H1 (cell line): ENCODE measurements at regions not wholly inside any gene's neighbourhood (a gene's known extent, or its start where the extent isn't known, plus 50 kb on each side); places are given as distances from the start of the nearest gene placed in this dataset.

Experiments used
- CTCF ChIA-PET: fragments of 300-600 bp; sonication (Branson Sonifier 250); formaldehyde crosslinking; loops from one replicate; lab custom pipeline; 2021; ENCODE audit not compliant: partially characterized antibody; lab: Charles Lee
- POLR2A ChIA-PET: fragments of 300-600 bp; sonication (Branson Sonifier 250); formaldehyde crosslinking; loops from one replicate; lab custom pipeline; 2021; ENCODE audit warnings: inconsistent platforms; ENCODE audit not compliant: partially characterized antibody; lab: Charles Lee
- DNase-seq, 2 experiments: peaks; one replicate each; pipeline versions ENCODE4 v3.0.0 to v3.0.0-alpha.2; 2010 to 2022; ENCODE audit warnings: low spot score in 2 of 2, low read depth in 1 of 2, mixed read lengths in 1 of 2
- FAIRE-seq: peaks from 2 replicates; lab custom pipeline; 2011; peaks lifted over from hg19 to GRCh38; lab: Jason Lieb, UNC
- H2AFZ ChIP-seq: 2 replicates; pipeline ENCODE4 v1.8.1; 2012; ENCODE audit warnings: low read length, inconsistent platforms
- H2AK5ac ChIP-seq: 2 replicates; pipeline ENCODE4 v1.6.1; 2013; ENCODE audit warnings: low read depth, low read length
- H2BK120ac ChIP-seq: replicated peaks from 2 replicates; pipeline ENCODE3; 2013; ENCODE audit warnings: low read depth, low read length, inconsistent platforms
- H2BK12ac ChIP-seq: 2 replicates; pipeline ENCODE4 v1.6.1; 2013; ENCODE audit warnings: low read depth, low read length
- H2BK15ac ChIP-seq: 2 replicates; pipeline ENCODE4 v1.6.1; 2013; ENCODE audit warnings: low read length
- H2BK20ac ChIP-seq: 2 replicates; pipeline ENCODE4 v1.6.1; 2013; ENCODE audit warnings: low read length
- H2BK5ac ChIP-seq: 2 replicates; pipeline ENCODE4 v1.6.1; 2013; ENCODE audit warnings: low read depth, low read length
- H3K14ac ChIP-seq: 2 replicates; pipeline ENCODE4 v1.6.1; 2013; ENCODE audit warnings: inconsistent platforms; ENCODE audit not compliant: insufficient read length
- H3K18ac ChIP-seq: 2 replicates; pipeline ENCODE4 v1.6.1; 2013; ENCODE audit warnings: low read length; ENCODE audit errors: extremely low read depth
- H3K23ac ChIP-seq: 2 replicates; pipeline ENCODE4 v1.6.1; 2013; ENCODE audit warnings: inconsistent platforms; ENCODE audit not compliant: insufficient read length
- H3K23me2 ChIP-seq: 2 replicates; pipeline ENCODE4 v1.6.1; 2013; ENCODE audit warnings: low read depth, low read length
- H3K27ac ChIP-seq: 2 replicates; pipeline ENCODE4 v1.6.1; 2011; ENCODE audit warnings: low read depth, low read length, inconsistent platforms
- H3K27me3 ChIP-seq, 4 experiments: replicated peaks in 1 of 4; 1 replicate in 1 of 4; 2 replicates in 3 of 4; pipeline versions ENCODE4 v1.6.1 to v1.8.1; 2011 to 2013; ENCODE audit warnings: low read length in 3 of 4, mild to moderate bottlenecking in 3 of 4, inconsistent platforms in 2 of 4, mixed read lengths in 2 of 4, moderate library complexity in 1 of 4; ENCODE audit not compliant: control insufficient read depth in 3 of 4, insufficient read depth in 3 of 4; ENCODE audit errors: extremely low read depth in 1 of 4
- H3K36me3 ChIP-seq, 4 experiments: 2 replicates each; pipeline versions ENCODE4 v1.6.1 to v1.8.1; 2011 to 2013; ENCODE audit warnings: mild to moderate bottlenecking in 4 of 4, low read length in 3 of 4, moderate library complexity in 2 of 4, control low read depth in 1 of 4, inconsistent platforms in 1 of 4; ENCODE audit not compliant: insufficient read depth in 4 of 4, control insufficient read depth in 2 of 4
- H3K4ac ChIP-seq: replicated peaks from 2 replicates; pipeline ENCODE3; 2013; ENCODE audit warnings: low read length, low read depth, mixed read lengths, inconsistent platforms; ENCODE audit not compliant: insufficient read length
- H3K4me1 ChIP-seq, 4 experiments: replicated peaks in 1 of 4; 1 replicate in 1 of 4; 2 replicates in 3 of 4; pipeline versions ENCODE4 v1.6.1 to v1.8.1; 2011 to 2013; ENCODE audit warnings: low read length in 3 of 4, inconsistent platforms in 2 of 4, mixed read lengths in 1 of 4; ENCODE audit not compliant: insufficient read depth in 4 of 4, control insufficient read depth in 3 of 4
- H3K4me2 ChIP-seq, 2 experiments: 2 replicates each; pipeline versions ENCODE4 v1.6.1 to v1.8.1; 2011 to 2013; ENCODE audit warnings: low read depth in 2 of 2, low read length in 2 of 2, control low read depth in 1 of 2, inconsistent platforms in 1 of 2, mild to moderate bottlenecking in 1 of 2; ENCODE audit not compliant: insufficient read depth in 1 of 2
- H3K4me3 ChIP-seq, 4 experiments: fragments of 200-600, 300-600 bp in 1 of 4; sonication (generic), shearing (Covaris generic), sonication (Bioruptor Twin) in 1 of 4; 2 replicates each; pipeline versions ENCODE4 v1.5.1 to v1.8.1; 2011 to 2016; ENCODE audit warnings: low read length in 4 of 4, low read depth in 3 of 4, control low read depth in 2 of 4, inconsistent platforms in 2 of 4, mild to moderate bottlenecking in 2 of 4, mixed read lengths in 1 of 4, moderate library complexity in 1 of 4; ENCODE audit not compliant: insufficient read depth in 2 of 4; ENCODE audit errors: extremely low read depth in 1 of 4
- H3K56ac ChIP-seq: replicated peaks from 2 replicates; pipeline ENCODE3; 2013; ENCODE audit warnings: low read depth, mild to moderate bottlenecking, mixed read lengths, low read length, inconsistent platforms; ENCODE audit not compliant: insufficient read length
- H3K79me1 ChIP-seq: 2 replicates; pipeline ENCODE4 v1.6.1; 2013; ENCODE audit warnings: low read depth, low read length, control low read depth
- H3K79me2 ChIP-seq, 2 experiments: 2 replicates each; pipeline versions ENCODE4 v1.6.1 to v1.8.1; 2012 to 2013; ENCODE audit warnings: low read length in 2 of 2, mild to moderate bottlenecking in 2 of 2, inconsistent platforms in 1 of 2; ENCODE audit not compliant: insufficient read depth in 2 of 2, control insufficient read depth in 1 of 2
- H3K9ac ChIP-seq, 4 experiments: replicated peaks in 1 of 4; 1 replicate in 1 of 4; 2 replicates in 3 of 4; pipeline versions ENCODE4 v1.6.1 to v1.8.1; 2011 to 2013; ENCODE audit warnings: low read depth in 3 of 4, low read length in 3 of 4, control low read depth in 2 of 4, mild to moderate bottlenecking in 2 of 4, moderate library complexity in 2 of 4, inconsistent platforms in 1 of 4; ENCODE audit errors: extremely low read depth in 1 of 4
- H3K9me3 ChIP-seq, 2 experiments: 2 replicates each; pipeline versions ENCODE4 v1.6.1 to v1.8.1; 2012 to 2013; ENCODE audit warnings: mild to moderate bottlenecking in 2 of 2, moderate library complexity in 2 of 2, control low read depth in 1 of 2, inconsistent platforms in 1 of 2, low read depth in 1 of 2, low read length in 1 of 2, mixed read lengths in 1 of 2; ENCODE audit not compliant: insufficient read depth in 2 of 2
- H4K20me1 ChIP-seq, 2 experiments: replicated peaks in 1 of 2; 2 replicates each; pipeline versions ENCODE3 to v1.8.1; 2011 to 2013; ENCODE audit warnings: inconsistent platforms in 2 of 2, low read length in 2 of 2, mild to moderate bottlenecking in 1 of 2; ENCODE audit not compliant: insufficient read depth in 2 of 2, control insufficient read depth in 1 of 2
- H4K5ac ChIP-seq: 2 replicates; pipeline ENCODE4 v1.6.1; 2013; ENCODE audit warnings: low read length, low read depth, mixed read lengths, inconsistent platforms; ENCODE audit not compliant: insufficient read length
- H4K8ac ChIP-seq: 2 replicates; pipeline ENCODE4 v1.8.0; 2013; ENCODE audit warnings: mild to moderate bottlenecking, moderate library complexity, low read length, inconsistent platforms; ENCODE audit not compliant: insufficient read depth; ENCODE audit errors: extremely low read depth
- H4K91ac ChIP-seq: replicated peaks from 2 replicates; pipeline ENCODE3; 2013; ENCODE audit warnings: low read length, mixed read lengths, inconsistent platforms; ENCODE audit not compliant: insufficient read length
- BRCA1 ChIP-seq: IDR thresholded peaks from 2 replicates; pipeline ENCODE4 v1.6.1; 2012; ENCODE audit warnings: low read depth, low read length, improper control_type of control experiment
- EGR1 ChIP-seq: IDR thresholded peaks from 2 replicates; pipeline ENCODE4 v1.6.1; 2011; ENCODE audit warnings: low read depth, low read length, borderline replicate concordance
- EZH2 ChIP-seq: fragments of 200-600 bp; sonication (generic); IDR thresholded peaks from 2 replicates; pipeline ENCODE4 v1.7.1; 2012; ENCODE audit warnings: low read depth, mild to moderate bottlenecking, moderate library complexity, low read length, inconsistent platforms; ENCODE audit not compliant: severe bottlenecking
- PHF8 ChIP-seq: fragments of 200-600 bp; sonication (generic); conservative IDR thresholded peaks from 2 replicates; pipeline ENCODE4 v1.7.1; 2012; ENCODE audit warnings: low read depth, mild to moderate bottlenecking, inconsistent platforms, low read length, moderate library complexity
- SP2 ChIP-seq: IDR thresholded peaks from 2 replicates; pipeline ENCODE4 v1.6.1; 2012; ENCODE audit warnings: mild to moderate bottlenecking, low read length, inconsistent platforms
- TCF12 ChIP-seq: IDR thresholded peaks from 2 replicates; pipeline ENCODE4 v1.6.1; 2011; ENCODE audit warnings: low read depth, mild to moderate bottlenecking, low read length
- WGBS, 2 experiments: shearing (Covaris generic) in 1 of 2; methylation state at CpG; one replicate each; pipeline versions ENCODE4 v1.1.6 to v1.1.7; 2013 to 2015; ENCODE audit warnings: low lambda C conversion rate in 2 of 2, mixed read lengths in 2 of 2, inconsistent platforms in 1 of 2, low coverage in 1 of 2, missing lambda C conversion rate in 1 of 2; ENCODE audit not compliant: insufficient replicate concordance in 2 of 2, insufficient coverage in 1 of 2, insufficient read length in 1 of 2; ENCODE audit errors: extremely low coverage in 1 of 2, missing lambda C conversion rate in 1 of 2; 5-methylcytosine and 5-hydroxymethylcytosine counted together

DNA sequence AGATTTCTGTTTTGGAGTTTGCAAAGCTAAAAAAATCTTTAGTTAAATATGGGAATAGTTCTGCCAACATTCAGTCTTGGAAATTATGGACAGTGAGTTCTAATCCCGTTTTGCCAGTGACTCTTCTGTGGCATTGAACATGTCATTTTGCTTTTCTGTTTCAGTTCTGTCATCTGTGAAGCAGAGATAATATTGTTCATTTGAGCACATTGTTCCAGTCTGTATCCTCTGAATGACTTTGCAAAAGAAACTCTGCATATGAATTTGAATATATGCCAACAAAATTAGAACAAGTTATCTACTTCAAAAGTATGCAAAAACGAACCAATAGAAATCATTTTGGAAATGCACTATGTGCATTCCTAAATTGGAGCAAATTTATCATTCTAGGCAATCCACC is 746.0 kb upstream of the POT1 start:
- no peak overlapping the region for H3K4me3 ChIP-seq
- CTCF ChIA-PET = no interaction called here
- H2BK20ac ChIP-seq = no peak overlapping the region
- H3K27ac ChIP-seq = no peak overlapping the region
- TF ChIP-seq TCF12 = no peak
- no peak for TF ChIP-seq PHF8
- TF ChIP-seq SP2 = no peak
- no peak for TF ChIP-seq BRCA1
- TF ChIP-seq EGR1 = no peak
- no peak for TF ChIP-seq EZH2
- TF ChIP-seq, all 59 proteins: peak for 0
- Histone ChIP-seq H3K27me3 (no peaks in the 10 kb centered on the region), H2AFZ (no peak overlapping the region), H3K18ac (no peak overlapping the region), H3K14ac (no peak overlapping the region), H3K9ac (no peak overlapping the region), H3K9me3 (no peaks in the 10 kb centered on the region), H2AK5ac (no peak overlapping the region), H3K79me2 (no peaks in the 10 kb centered on the region), H3K79me1 (no peaks in the 10 kb centered on the region), H3K56ac (no peak overlapping the region), H3K36me3 (no peaks in the 10 kb centered on the region), H2BK5ac (no peak overlapping the region), H3K4me2 (no peak overlapping the region), H4K91ac (no peak overlapping the region), H4K20me1 (no peaks in the 10 kb centered on the region), H2BK120ac (no peak overlapping the region), H3K4me1 (no peaks in the 10 kb centered on the region), H2BK15ac (no peak overlapping the region), H2BK12ac (no peak overlapping the region), H3K23ac (no peak overlapping the region), H3K23me2 (no peaks in the 10 kb centered on the region), H4K5ac (no peak overlapping the region), H3K4ac (no peak overlapping the region), H4K8ac (no peak overlapping the region)
- POLR2A ChIA-PET = no interaction called here
- FAIRE-seq = no peak
- no peak for DNase-seq
- WGBS, 2 experiments = 97% methylated on average over 2 of the region's 2 CpGs; no CpG with 5 or more reads in 1 of the 2 experiments
